Ovary (tissue), 3 donors: ENCODE measurements at regions not wholly inside any gene's neighbourhood (a gene's known extent, or its start where the extent isn't known, plus 50 kb on each side); places are given as distances from the start of the nearest gene placed in this dataset.

Experiments used
- CTCF ChIP-seq, 3 donors: fragments of 450-650 bp in 2 of 3; fragments of 200-600 bp in 1 of 3; IDR thresholded peaks; one replicate each; pipeline versions ENCODE4 v1.5.1 to v1.8.0; 2016 to 2022; ENCODE audit warnings: antibody characterized with exemption in 3 of 3, mild to moderate bottlenecking in 1 of 3
- EP300 ChIP-seq: sonication (generic); formaldehyde crosslinking; IDR thresholded peaks from one replicate; pipeline ENCODE4 v1.6.1; 2017; ENCODE audit warnings: antibody characterized with exemption
- POLR2A ChIP-seq: fragments of 450-650 bp; IDR thresholded peaks from one replicate; pipeline ENCODE4 v1.6.1; 2017; ENCODE audit warnings: antibody characterized with exemption, mild to moderate bottlenecking, moderate library complexity
- donor health status: DM: no; HTN: no; CAD: no.

GRCh38 chr6:104596091-104596490, 263.6 kb downstream of the HACE1 start:
- TF ChIP-seq POLR2A = no peak
- TF ChIP-seq CTCF (IDR thresholded peaks at IDR 0.05) = no peak
- TF ChIP-seq EP300 = no peak
